Bronchial epithelial cell (primary cell): ENCODE measurements at regions not wholly inside any gene's neighbourhood (a gene's known extent, or its start where the extent isn't known, plus 50 kb on each side); places are given as distances from the start of the nearest gene placed in this dataset.
"Not testable (repeated sequence)": the region's sequence is repeated elsewhere in the genome, so short reads cannot be mapped to it uniquely, and the experiment has no call there.

Experiments used
- DNase-seq: peaks from one replicate; pipeline ENCODE4 v3.0.0-alpha.2; 2010; ENCODE audit warnings: low read depth
- FAIRE-seq: peaks from 2 replicates; lab custom pipeline; 2011; peaks lifted over from hg19 to GRCh38; lab: Jason Lieb, UNC
- H3K27me3 ChIP-seq: 2 replicates; pipeline ENCODE4 v1.5.1; 2011; ENCODE audit warnings: low read length; ENCODE audit not compliant: control insufficient read depth, insufficient read depth
- H3K36me3 ChIP-seq: 2 replicates; pipeline ENCODE4 v1.5.1; 2011; ENCODE audit warnings: low read length; ENCODE audit not compliant: control insufficient read depth, insufficient read depth
- H3K4me3 ChIP-seq: 2 replicates; pipeline ENCODE4 v1.5.1; 2011; ENCODE audit warnings: mild to moderate bottlenecking, low read depth, low read length, control low read depth
- CTCF ChIP-seq: IDR thresholded peaks from 2 replicates; pipeline ENCODE4 v1.5.1; 2011; ENCODE audit warnings: mild to moderate bottlenecking, moderate library complexity, low read length, control low read depth, inconsistent platforms; ENCODE audit not compliant: insufficient read depth, severe bottlenecking

GRCh38 chr6:71676298-71676697, 210.1 kb upstream of the RIMS1 start:
- DNase-seq (no peak), FAIRE-seq (no peak)
- Histone ChIP-seq H3K27me3 (no peaks in the 10 kb centered on the region), H3K4me3 (no peak overlapping the region), H3K36me3 (no peaks in the 10 kb centered on the region)
- no peak for TF ChIP-seq CTCF

GRCh38 chr6:71678091-71678490, 208.3 kb upstream of the RIMS1 start:
- TF ChIP-seq CTCF: no peak
- H3K4me3 ChIP-seq: no peak overlapping the region
- FAIRE-seq (no peak), DNase-seq (no peak)
- no peaks in the 10 kb centered on the region for H3K36me3 ChIP-seq
- no peaks in the 10 kb centered on the region for H3K27me3 ChIP-seq

- DNase-seq: no peak
- Histone ChIP-seq H3K4me3 (no peak overlapping the region), H3K36me3 (no peaks in the 10 kb centered on the region), H3K27me3 (no peaks in the 10 kb centered on the region)
- FAIRE-seq: no peak
- TF ChIP-seq CTCF: no peak
Measured at GRCh38 chr6:71681234-71681867, 205.0 kb upstream of the RIMS1 start.

GRCh38 chr6:71686021-71686677, 200.2 kb upstream of the RIMS1 start:
- H3K27me3 ChIP-seq, FAIRE-seq, DNase-seq, H3K36me3 ChIP-seq, H3K4me3 ChIP-seq: not testable (repeated sequence)

GRCh38 chr6:71698702-71699101, 187.6 kb upstream of the RIMS1 start:
- Histone ChIP-seq H3K36me3 (no peaks in the 10 kb centered on the region), H3K4me3 (no peak overlapping the region), H3K27me3 (no peaks in the 10 kb centered on the region)
- TF ChIP-seq CTCF: no peak
- no peak for FAIRE-seq
- DNase-seq: no peak

GRCh38 chr6:71706523-71706922, 179.8 kb upstream of the RIMS1 start:
- FAIRE-seq: no peak

More at GRCh38 chr6:71706523-71706922, 179.8 kb upstream of the RIMS1 start:
- DNase-seq: no peak
- H3K27me3 ChIP-seq: no peaks in the 10 kb centered on the region
- H3K4me3 ChIP-seq: no peak overlapping the region
- no peak for TF ChIP-seq CTCF
- no peaks in the 10 kb centered on the region for H3K36me3 ChIP-seq
